SW480 (cell line): ENCODE measurements at regions not wholly inside any gene's neighbourhood (a gene's known extent, or its start where the extent isn't known, plus 50 kb on each side); places are given as distances from the start of the nearest gene placed in this dataset.
A peak's percentile ranks its signal among the peaks of the same experiment; 100 is the strongest.
"Not testable (repeated sequence)": the region's sequence is repeated elsewhere in the genome, so short reads cannot be mapped to it uniquely, and the experiment has no call there.

Experiments used
- DNase-seq: peaks from one replicate; pipeline ENCODE4 v3.0.0-alpha.2; 2016; ENCODE audit warnings: low spot score

GRCh38 chr1:217921126-217921904, 290.2 kb downstream of the SPATA17 start:
- DNase-seq: peak; percentile 7

- DNase-seq: no peak
Observed at GRCh38 chr1:217924924-217925323, 293.8 kb downstream of the SPATA17 start.

- DNase-seq: no peak
Observed at GRCh38 chr1:217929213-217929885, 298.2 kb downstream of the SPATA17 start.

GRCh38 chr1:217943361-217943760, 312.2 kb downstream of the SPATA17 start:
- DNase-seq: no peak

- no peak for DNase-seq
Observed at GRCh38 chr1:217944550-217944949, 313.4 kb downstream of the SPATA17 start.

- DNase-seq: no peak
Observed at GRCh38 chr1:217946511-217946910, 315.4 kb downstream of the SPATA17 start.

GRCh38 chr1:217948741-217949140, 317.6 kb downstream of the SPATA17 start:
- DNase-seq: no peak

- no peak for DNase-seq
Observed at GRCh38 chr1:217953330-217953729, 322.2 kb downstream of the SPATA17 start.

- no peak for DNase-seq
Observed at GRCh38 chr1:217953922-217954321, 322.8 kb downstream of the SPATA17 start.

GRCh38 chr1:217955723-217956122, 324.6 kb downstream of the SPATA17 start:
- DNase-seq: no peak

- DNase-seq: no peak
Observed at GRCh38 chr1:217965156-217965786, 319.8 kb upstream of the RRP15 start.

- no peak for DNase-seq
Observed at GRCh38 chr1:217968085-217968484, 317.0 kb upstream of the RRP15 start.

GRCh38 chr1:217969428-217969827, 315.7 kb upstream of the RRP15 start:
- DNase-seq: no peak

- DNase-seq: no peak
Observed at GRCh38 chr1:217977943-217978342, 307.1 kb upstream of the RRP15 start.

GRCh38 chr1:217981430-217981829, 303.7 kb upstream of the RRP15 start:
- no peak for DNase-seq

- DNase-seq: no peak
Observed at GRCh38 chr1:217982331-217983050, 302.6 kb upstream of the RRP15 start.

GRCh38 chr1:217983051-217983375, 302.1 kb upstream of the RRP15 start:
- DNase-seq: no peak

- no peak for DNase-seq
Observed at GRCh38 chr1:217985641-217986040, 299.5 kb upstream of the RRP15 start.

- no peak for DNase-seq
Observed at GRCh38 chr1:217989510-217989909, 295.6 kb upstream of the RRP15 start.

- no peak for DNase-seq
Observed at GRCh38 chr1:217993439-217993838, 291.7 kb upstream of the RRP15 start.

- DNase-seq: not testable (repeated sequence)
Observed at GRCh38 chr1:218008296-218008695, 276.8 kb upstream of the RRP15 start.

- DNase-seq: not testable (repeated sequence)
Observed at GRCh38 chr1:218015106-218015505, 270.0 kb upstream of the RRP15 start.
